ENCODE measurements at regions not wholly inside any gene's neighbourhood (a gene's known extent, or its start where the extent isn't known, plus 50 kb on each side); places are given as distances from the start of the nearest gene placed in this dataset.

GRCh38 chrX:26442340-26442739 lies 226.4 kb downstream of the MAGEB5 start:
- H3K4me1 Mint-ChIP-seq: no peaks in the 10 kb centered on the region

GRCh38 chrX:26414534-26414933 lies 198.6 kb downstream of the MAGEB5 start:
- no peaks in the 10 kb centered on the region for H3K36me3 Mint-ChIP-seq
- ATAC-seq (ENCODE audit: low read depth): no peak
- H3K4me1 Mint-ChIP-seq: no peaks in the 10 kb centered on the region
- DNase-seq (ENCODE audit: low spot score in 2 of 2): no peak
- no peak overlapping the region for H3K4me3 Mint-ChIP-seq
- H3K27me3 Mint-ChIP-seq: no peaks in the 10 kb centered on the region
- H3K9me3 Mint-ChIP-seq: peaks cover 4% of the 10 kb centered on the region
- no peak overlapping the region for H3K27ac Mint-ChIP-seq

More at GRCh38 chrX:26442340-26442739, 226.4 kb downstream of the MAGEB5 start:
- H3K9me3 Mint-ChIP-seq: no peaks in the 10 kb centered on the region
- ATAC-seq (ENCODE audit: low read depth) (no peak), DNase-seq (ENCODE audit: low spot score in 2 of 2) (no peak)
- H3K27ac Mint-ChIP-seq: no peak overlapping the region
- no peaks in the 10 kb centered on the region for H3K36me3 Mint-ChIP-seq
- H3K4me3 Mint-ChIP-seq: no peak overlapping the region
- no peaks in the 10 kb centered on the region for H3K27me3 Mint-ChIP-seq

DNA sequence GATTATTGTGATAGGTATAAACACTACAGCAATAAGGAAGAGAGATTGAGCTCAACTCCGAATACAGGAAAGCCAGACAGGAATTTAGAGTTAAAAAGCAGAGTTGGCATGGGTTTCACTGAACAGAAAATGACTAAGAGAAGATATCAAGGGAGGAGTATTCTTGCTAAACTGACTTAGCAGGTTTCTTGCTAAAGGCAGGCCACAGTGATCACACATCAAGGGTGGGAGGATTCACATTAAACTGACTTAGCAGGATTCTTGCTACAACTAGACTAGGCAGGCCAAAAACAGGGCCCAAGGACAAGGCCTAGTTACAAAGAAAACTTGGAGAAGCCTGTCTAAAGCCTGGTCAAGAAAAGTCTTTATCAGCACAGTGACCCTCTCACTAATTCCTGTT lies 195.1 kb downstream of the MAGEB5 start:
- H3K4me3 Mint-ChIP-seq: no peak overlapping the region
- no peaks in the 10 kb centered on the region for H3K4me1 Mint-ChIP-seq
- ATAC-seq (ENCODE audit: low read depth): no peak
- H3K27ac Mint-ChIP-seq: no peak overlapping the region
- no peaks in the 10 kb centered on the region for H3K27me3 Mint-ChIP-seq
- DNase-seq (ENCODE audit: low spot score in 2 of 2): no peak
- H3K36me3 Mint-ChIP-seq: no peaks in the 10 kb centered on the region
- no peaks in the 10 kb centered on the region for H3K9me3 Mint-ChIP-seq

DNA sequence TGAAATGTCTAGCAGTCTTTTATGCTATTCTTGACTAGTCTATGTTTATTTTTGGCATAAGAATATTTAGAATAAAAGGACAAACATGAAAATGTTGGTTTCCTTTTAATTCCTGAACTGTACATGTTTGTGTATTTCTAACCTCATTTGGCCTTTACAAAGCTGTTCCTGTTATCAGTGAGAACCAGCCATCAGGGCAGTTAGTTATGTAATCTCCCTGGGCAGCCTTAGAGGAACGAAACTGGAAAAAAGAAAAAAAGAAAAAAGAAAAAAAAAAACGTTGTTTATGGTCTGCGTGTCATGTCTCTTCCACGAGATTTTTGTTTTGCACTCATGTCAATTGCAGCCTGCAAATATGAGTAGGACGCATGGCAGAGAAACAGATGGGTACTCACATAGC lies 193.7 kb downstream of the MAGEB5 start:
- Mint-ChIP-seq H3K27ac (no peak overlapping the region), H3K27me3 (no peaks in the 10 kb centered on the region), H3K4me3 (no peak overlapping the region), H3K36me3 (no peaks in the 10 kb centered on the region), H3K9me3 (no peaks in the 10 kb centered on the region), H3K4me1 (no peaks in the 10 kb centered on the region)
- no peak for DNase-seq (ENCODE audit: low spot score in 2 of 2)
- no peak for ATAC-seq (ENCODE audit: low read depth)

GRCh38 chrX:26387906-26388305 lies 171.9 kb downstream of the MAGEB5 start:
- no peaks in the 10 kb centered on the region for H3K4me1 Mint-ChIP-seq
- H3K9me3 Mint-ChIP-seq: peaks cover 2% of the 10 kb centered on the region
- no peaks in the 10 kb centered on the region for H3K36me3 Mint-ChIP-seq
- no peak for ATAC-seq (ENCODE audit: low read depth)
- no peaks in the 10 kb centered on the region for H3K27me3 Mint-ChIP-seq
- no peak overlapping the region for H3K27ac Mint-ChIP-seq
- DNase-seq (ENCODE audit: low spot score in 2 of 2): no peak
- no peak overlapping the region for H3K4me3 Mint-ChIP-seq

DNA sequence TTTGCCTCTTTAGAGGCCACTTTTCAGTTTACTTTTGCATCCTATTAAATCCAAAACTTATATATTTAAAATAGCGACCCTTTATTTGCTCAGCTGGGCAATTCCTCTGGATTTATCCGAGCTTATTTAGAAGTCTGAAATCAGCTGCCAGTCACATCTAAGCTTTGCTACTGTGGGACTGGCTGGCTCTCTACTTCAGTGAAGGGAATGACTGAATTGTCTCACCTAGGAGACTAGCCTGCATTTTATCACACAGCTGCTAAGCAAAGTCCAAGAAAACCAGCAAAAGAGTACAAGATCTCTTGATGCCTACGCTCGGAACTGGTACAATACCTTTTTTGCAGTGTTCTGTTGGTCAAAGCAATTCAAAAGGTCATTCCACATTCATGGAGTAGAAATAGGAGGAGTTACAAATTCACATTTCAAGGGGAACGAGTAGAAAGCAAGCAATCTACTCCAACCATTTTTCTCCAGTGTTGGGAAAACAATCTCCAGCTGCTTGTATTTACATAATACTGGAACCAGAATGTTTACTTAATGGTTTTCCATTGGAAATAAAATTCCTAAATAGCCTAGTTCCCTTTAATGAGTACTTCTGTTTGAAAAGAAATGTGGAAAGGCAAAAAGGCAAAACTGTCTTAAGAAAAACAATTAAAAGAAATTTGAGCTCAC lies 160.2 kb downstream of the MAGEB5 start:
- Mint-ChIP-seq H3K4me3 (no peak overlapping the region), H3K4me1 (no peaks in the 10 kb centered on the region), H3K27me3 (no peaks in the 10 kb centered on the region), H3K36me3 (no peaks in the 10 kb centered on the region), H3K9me3 (peaks cover 2% of the 10 kb centered on the region), H3K27ac (no peak overlapping the region)
- DNase-seq (ENCODE audit: low spot score in 2 of 2) (no peak), ATAC-seq (ENCODE audit: low read depth) (no peak)

DNA sequence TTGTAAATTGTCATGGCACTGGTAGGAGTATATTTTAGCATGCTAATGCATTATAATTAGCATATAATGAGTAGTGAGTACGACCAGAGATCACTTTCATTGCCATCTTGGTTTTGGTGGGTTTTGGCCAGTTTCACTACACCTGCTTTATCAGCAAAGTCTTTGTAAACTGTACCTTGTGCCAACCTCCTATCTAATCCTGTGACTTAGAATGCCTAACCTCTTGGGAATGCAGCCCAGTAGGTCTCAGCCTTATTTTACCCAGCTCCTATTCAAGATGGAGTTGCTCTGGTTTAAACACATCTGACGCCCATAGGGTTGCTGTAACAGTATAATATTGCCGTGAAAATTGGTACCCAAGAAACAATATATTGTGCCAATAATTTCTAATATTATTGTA lies 159.4 kb downstream of the MAGEB5 start:
- ATAC-seq (ENCODE audit: low read depth): no peak
- no peak overlapping the region for H3K4me3 Mint-ChIP-seq

GRCh38 chrX:26373829-26374228 lies 157.9 kb downstream of the MAGEB5 start:
- no peaks in the 10 kb centered on the region for H3K27me3 Mint-ChIP-seq
- H3K4me1 Mint-ChIP-seq: no peaks in the 10 kb centered on the region
- H3K27ac Mint-ChIP-seq: no peak overlapping the region
- ATAC-seq (ENCODE audit: low read depth) (no peak), DNase-seq (ENCODE audit: low spot score in 2 of 2) (no peak)
- H3K9me3 Mint-ChIP-seq: peaks cover 2% of the 10 kb centered on the region
- H3K4me3 Mint-ChIP-seq: no peak overlapping the region
- H3K36me3 Mint-ChIP-seq: no peaks in the 10 kb centered on the region

More for the DNA sequence above, 159.4 kb downstream of the MAGEB5 start:
- no peaks in the 10 kb centered on the region for H3K4me1 Mint-ChIP-seq
- no peak overlapping the region for H3K27ac Mint-ChIP-seq
- no peak for DNase-seq (ENCODE audit: low spot score in 2 of 2)
- H3K36me3 Mint-ChIP-seq: no peaks in the 10 kb centered on the region
- no peaks in the 10 kb centered on the region for H3K27me3 Mint-ChIP-seq
- peaks cover 2% of the 10 kb centered on the region for H3K9me3 Mint-ChIP-seq

GRCh38 chrX:26352891-26353430 lies 137.0 kb downstream of the MAGEB5 start:
- no peaks in the 10 kb centered on the region for H3K36me3 Mint-ChIP-seq
- H3K4me3 Mint-ChIP-seq: no peak overlapping the region
- peaks cover 6% of the 10 kb centered on the region for H3K9me3 Mint-ChIP-seq
- ATAC-seq (ENCODE audit: low read depth): no peak
- no peak for DNase-seq (ENCODE audit: low spot score in 2 of 2)
- H3K4me1 Mint-ChIP-seq: no peaks in the 10 kb centered on the region
- H3K27ac Mint-ChIP-seq: no peak overlapping the region
- no peaks in the 10 kb centered on the region for H3K27me3 Mint-ChIP-seq

GRCh38 chrX:26347171-26347570 lies 131.2 kb downstream of the MAGEB5 start:
- H3K4me1 Mint-ChIP-seq: no peaks in the 10 kb centered on the region
- no peak overlapping the region for H3K4me3 Mint-ChIP-seq

GRCh38 chrX:26334232-26334631 lies 118.3 kb downstream of the MAGEB5 start:
- no peak for ATAC-seq (ENCODE audit: low read depth)
- Mint-ChIP-seq H3K9me3 (peaks cover 2% of the 10 kb centered on the region), H3K4me1 (no peaks in the 10 kb centered on the region)

More at GRCh38 chrX:26347171-26347570, 131.2 kb downstream of the MAGEB5 start:
- no peak for ATAC-seq (ENCODE audit: low read depth)
- no peaks in the 10 kb centered on the region for H3K9me3 Mint-ChIP-seq
- no peaks in the 10 kb centered on the region for H3K36me3 Mint-ChIP-seq
- no peak overlapping the region for H3K27ac Mint-ChIP-seq
- no peak for DNase-seq (ENCODE audit: low spot score in 2 of 2)
- no peaks in the 10 kb centered on the region for H3K27me3 Mint-ChIP-seq

GRCh38 chrX:26328608-26329319 lies 112.8 kb downstream of the MAGEB5 start:
- Mint-ChIP-seq H3K27ac (no peak overlapping the region), H3K27me3 (no peaks in the 10 kb centered on the region), H3K4me3 (no peak overlapping the region), H3K36me3 (no peaks in the 10 kb centered on the region), H3K9me3 (no peaks in the 10 kb centered on the region), H3K4me1 (no peaks in the 10 kb centered on the region)
- no peak for ATAC-seq (ENCODE audit: low read depth)
- DNase-seq (ENCODE audit: low spot score in 2 of 2): no peak

More at GRCh38 chrX:26334232-26334631, 118.3 kb downstream of the MAGEB5 start:
- no peak overlapping the region for H3K27ac Mint-ChIP-seq
- H3K27me3 Mint-ChIP-seq: no peaks in the 10 kb centered on the region
- H3K4me3 Mint-ChIP-seq: no peak overlapping the region
- no peaks in the 10 kb centered on the region for H3K36me3 Mint-ChIP-seq
- no peak for DNase-seq (ENCODE audit: low spot score in 2 of 2)

- DNase-seq (ENCODE audit: low spot score in 2 of 2) (no peak), ATAC-seq (ENCODE audit: low read depth) (no peak)
- Mint-ChIP-seq H3K27ac (no peak overlapping the region), H3K4me3 (no peak overlapping the region), H3K4me1 (no peaks in the 10 kb centered on the region), H3K36me3 (no peaks in the 10 kb centered on the region), H3K9me3 (peaks cover 3% of the 10 kb centered on the region), H3K27me3 (no peaks in the 10 kb centered on the region)
These were observed 93.3 kb downstream of the MAGEB5 start for GRCh38 chrX:26309262-26309661.

- ATAC-seq (ENCODE audit: low read depth): no peak
- Mint-ChIP-seq H3K9me3 (peaks cover 4% of the 10 kb centered on the region), H3K4me3 (no peak overlapping the region), H3K27ac (no peak overlapping the region), H3K4me1 (no peaks in the 10 kb centered on the region), H3K27me3 (no peaks in the 10 kb centered on the region), H3K36me3 (no peaks in the 10 kb centered on the region)
- DNase-seq (ENCODE audit: low spot score in 2 of 2): no peak
These were observed 79.5 kb downstream of the MAGEB5 start for GRCh38 chrX:26295425-26295824.
